Loucy (cell line): ENCODE measurements at regions not wholly inside any gene's neighbourhood (a gene's known extent, or its start where the extent isn't known, plus 50 kb on each side); places are given as distances from the start of the nearest gene placed in this dataset.

Experiments used
- H2AFZ ChIP-seq: fragments of 200-600 bp; sonication (generic); 2 replicates; pipeline ENCODE4 v1.6.0; 2016; ENCODE audit warnings: antibody characterized with exemption, mild to moderate bottlenecking, low read length, moderate library complexity
- H3F3A ChIP-seq: fragments of 200-600 bp; 2 replicates; pipeline ENCODE4 v1.6.0; 2016; ENCODE audit warnings: antibody characterized with exemption, low read depth, mild to moderate bottlenecking
- H3K27me3 ChIP-seq: fragments of 200-600 bp; sonication (generic); 2 replicates; pipeline ENCODE4 v1.6.1; 2014; ENCODE audit warnings: low read length, mild to moderate bottlenecking; ENCODE audit not compliant: insufficient read depth, poor library complexity, severe bottlenecking
- H3K36me3 ChIP-seq: fragments of 200-600 bp; sonication (generic); 2 replicates; pipeline ENCODE4 v1.6.1; 2016; ENCODE audit warnings: low read length; ENCODE audit not compliant: insufficient read depth
- H3K4me1 ChIP-seq: fragments of 200-600 bp; sonication (generic); 2 replicates; pipeline ENCODE4 v1.5.1; 2014; ENCODE audit warnings: low read length, mild to moderate bottlenecking; ENCODE audit not compliant: insufficient read depth, poor library complexity, severe bottlenecking
- H3K4me2 ChIP-seq: fragments of 200-600 bp; sonication (generic); 2 replicates; pipeline ENCODE4 v1.6.0; 2014; ENCODE audit warnings: antibody characterized with exemption, low read length, low read depth, mild to moderate bottlenecking; ENCODE audit not compliant: poor library complexity, severe bottlenecking
- H3K4me3 ChIP-seq: fragments of 200-600 bp; sonication (generic); 2 replicates; pipeline ENCODE4 v1.5.1; 2014; ENCODE audit warnings: low read length, mild to moderate bottlenecking, mixed read lengths; ENCODE audit not compliant: poor library complexity, severe bottlenecking
- H3K79me2 ChIP-seq: fragments of 200-600 bp; sonication (generic); 2 replicates; pipeline ENCODE4 v1.6.1; 2014; ENCODE audit warnings: low read length; ENCODE audit not compliant: insufficient read depth
- H3K9ac ChIP-seq: fragments of 200-600 bp; sonication (generic); 2 replicates; pipeline ENCODE4 v1.6.0; 2014; ENCODE audit warnings: mild to moderate bottlenecking, low read depth, low read length, moderate library complexity; ENCODE audit not compliant: poor library complexity, severe bottlenecking
- H3K9me2 ChIP-seq: fragments of 200-600 bp; sonication (generic); replicated peaks from 2 replicates; pipeline ENCODE4 v1.6.1; 2016; ENCODE audit warnings: low read depth, low read length, mixed read lengths
- H3K9me3 ChIP-seq: fragments of 200-600 bp; sonication (generic); 2 replicates; pipeline ENCODE4 v1.6.1; 2014; ENCODE audit warnings: mild to moderate bottlenecking, antibody characterized with exemption, low read length, low read depth; ENCODE audit not compliant: insufficient read depth
- H4K20me1 ChIP-seq: fragments of 200-600 bp; sonication (generic); 2 replicates; pipeline ENCODE4 v1.6.0; 2014; ENCODE audit warnings: antibody characterized with exemption, low read length, mild to moderate bottlenecking; ENCODE audit not compliant: insufficient read depth, poor library complexity, severe bottlenecking
- CTCF ChIP-seq: fragments of 200-600 bp; sonication (generic); conservative IDR thresholded peaks from 2 replicates; pipeline ENCODE4 v1.5.1; 2014; ENCODE audit warnings: mild to moderate bottlenecking, antibody characterized with exemption, low read length
- EZH2phosphoT487 ChIP-seq: fragments of 200-600 bp; IDR thresholded peaks from 2 replicates; pipeline ENCODE4 v1.6.1; 2018; ENCODE audit warnings: antibody characterized with exemption, mild to moderate bottlenecking, moderate library complexity, borderline replicate concordance

GRCh38 chr16:7085776-7086175 lies 246.9 kb upstream of the RBFOX1 start:
- Histone ChIP-seq H3K4me2 (no peak overlapping the region), H4K20me1 (no peaks in the 10 kb centered on the region), H3K4me3 (no peak overlapping the region), H3K79me2 (no peaks in the 10 kb centered on the region), H3K9ac (no peak overlapping the region), H3K9me2 (no peaks in the 10 kb centered on the region), H3K4me1 (no peaks in the 10 kb centered on the region), H3K27me3 (no peaks in the 10 kb centered on the region), H3K36me3 (no peaks in the 10 kb centered on the region), H3F3A (no peaks in the 10 kb centered on the region), H2AFZ (no peak overlapping the region), H3K9me3 (no peaks in the 10 kb centered on the region)
- no peak for TF ChIP-seq CTCF
- no peak for TF ChIP-seq EZH2phosphoT487

- Histone ChIP-seq H2AFZ (no peak overlapping the region), H4K20me1 (no peaks in the 10 kb centered on the region), H3K79me2 (no peaks in the 10 kb centered on the region), H3K4me1 (no peaks in the 10 kb centered on the region), H3K9ac (no peak overlapping the region), H3K4me3 (no peak overlapping the region), H3K36me3 (no peaks in the 10 kb centered on the region), H3K27me3 (no peaks in the 10 kb centered on the region), H3K9me2 (no peaks in the 10 kb centered on the region), H3K9me3 (no peaks in the 10 kb centered on the region), H3F3A (no peaks in the 10 kb centered on the region), H3K4me2 (no peak overlapping the region)
- TF ChIP-seq CTCF = no peak
- TF ChIP-seq EZH2phosphoT487 = no peak
These were observed 249.5 kb upstream of the RBFOX1 start for GRCh38 chr16:7083096-7083495.

GRCh38 chr16:7077636-7078035 lies 255.0 kb upstream of the RBFOX1 start:
- Histone ChIP-seq H3K9ac (no peak overlapping the region), H3K79me2 (no peaks in the 10 kb centered on the region), H3K4me2 (no peak overlapping the region), H3K9me3 (no peaks in the 10 kb centered on the region), H3K9me2 (no peaks in the 10 kb centered on the region), H2AFZ (no peak overlapping the region), H3K36me3 (no peaks in the 10 kb centered on the region), H4K20me1 (no peaks in the 10 kb centered on the region), H3F3A (no peaks in the 10 kb centered on the region), H3K27me3 (no peaks in the 10 kb centered on the region), H3K4me1 (no peaks in the 10 kb centered on the region), H3K4me3 (no peak overlapping the region)
- no peak for TF ChIP-seq CTCF
- no peak for TF ChIP-seq EZH2phosphoT487
